ENCODE measurements at regions not wholly inside any gene's neighbourhood (a gene's known extent, or its start where the extent isn't known, plus 50 kb on each side); places are given as distances from the start of the nearest gene placed in this dataset.

- TF ChIP-seq CTCF (IDR thresholded peaks at IDR 0.05), result no peak
Measured at GRCh38 chr6:9272671-9273070, 837.3 kb upstream of the SLC35B3 start.

GRCh38 chr6:9266741-9267140 is 831.4 kb upstream of the SLC35B3 start:
- H3K79me2 ChIP-seq (ENCODE audit: insufficient read depth, low read length), result no peaks in the 10 kb centered on the region
- H3K27me3 Mint-ChIP-seq (ENCODE audit: low read depth in 3 of 3), result peaks cover 0 to 1% (median 0%) of the 10 kb centered on the region in 3 donors
- no peak overlapping the region for H3K4me3 Mint-ChIP-seq
- WGBS (ENCODE audit: insufficient coverage), result no CpG with 5 or more reads among the region's 1 CpG
- intact Hi-C loops (cut with micrococcal nuclease), result no loop called here
- H4K20me1 ChIP-seq (ENCODE audit: insufficient read depth, low read length), result no peaks in the 10 kb centered on the region
- H3K9me3 ChIP-seq (replicated peaks in 1 of 2; ENCODE audit: control insufficient read depth in 1 of 2, insufficient read depth in 1 of 2, low read length in 2 of 2), result peaks cover under 1 to 1% of the 10 kb centered on the region in 2 donors
- H3K27me3 ChIP-seq (ENCODE audit: control insufficient read depth in 2 of 2, insufficient read depth in 2 of 2, low read length in 2 of 2), result no peaks in the 10 kb centered on the region
- no peaks in the 10 kb centered on the region for H3K4me1 Mint-ChIP-seq
- no peaks in the 10 kb centered on the region for H3K4me1 ChIP-seq (ENCODE audit: control insufficient read depth in 1 of 2, insufficient read depth in 2 of 2, low read length in 2 of 2)
- H3K4me3 ChIP-seq (replicated peaks in 1 of 3; ENCODE audit: low read depth in 2 of 3, low read length in 3 of 3), result no peak overlapping the region
- H3K27ac ChIP-seq (ENCODE audit: low read depth in 1 of 2, low read length in 2 of 2), result no peak overlapping the region
- no peak for TF ChIP-seq CTCF (IDR thresholded peaks at IDR 0.05)
- H3K9me3 Mint-ChIP-seq, result peaks cover 0 to 6% (median 1%) of the 10 kb centered on the region in 7 donors
- H3K36me3 Mint-ChIP-seq, result no peaks in the 10 kb centered on the region
- no peak overlapping the region for H2AFZ ChIP-seq (ENCODE audit: insufficient read depth, low read depth, low read length, poor library complexity, severe bottlenecking)
- H3K4me2 ChIP-seq (replicated peaks; ENCODE audit: extremely low read depth, low read length, poor library complexity, severe bottlenecking), result no peak overlapping the region
- H3K27ac Mint-ChIP-seq, result no peak overlapping the region
- H3K9ac ChIP-seq (ENCODE audit: insufficient read depth, low read length, poor library complexity, severe bottlenecking), result no peak overlapping the region
- H3K36me3 ChIP-seq (replicated peaks in 1 of 2; ENCODE audit: control insufficient read depth in 1 of 2, insufficient read depth in 2 of 2, low read length in 2 of 2), result no peaks in the 10 kb centered on the region
- DNase-seq, result no peak

More at GRCh38 chr6:9272671-9273070, 837.3 kb upstream of the SLC35B3 start:
- no peaks in the 10 kb centered on the region for H3K36me3 ChIP-seq (replicated peaks in 1 of 2; ENCODE audit: control insufficient read depth in 1 of 2, insufficient read depth in 2 of 2, low read length in 2 of 2)
- H3K27ac ChIP-seq (ENCODE audit: low read depth in 1 of 2, low read length in 2 of 2), result no peak overlapping the region
- H3K9ac ChIP-seq (ENCODE audit: insufficient read depth, low read length, poor library complexity, severe bottlenecking), result no peak overlapping the region
- H3K4me2 ChIP-seq (replicated peaks; ENCODE audit: extremely low read depth, low read length, poor library complexity, severe bottlenecking), result no peak overlapping the region
- H3K4me3 Mint-ChIP-seq, result no peak overlapping the region
- H3K4me1 ChIP-seq (ENCODE audit: control insufficient read depth in 1 of 2, insufficient read depth in 2 of 2, low read length in 2 of 2), result no peaks in the 10 kb centered on the region
- H3K79me2 ChIP-seq (ENCODE audit: insufficient read depth, low read length), result no peaks in the 10 kb centered on the region
- H2AFZ ChIP-seq (ENCODE audit: insufficient read depth, low read depth, low read length, poor library complexity, severe bottlenecking), result no peak overlapping the region
- no peaks in the 10 kb centered on the region for H3K27me3 Mint-ChIP-seq (ENCODE audit: low read depth in 3 of 3)
- no peaks in the 10 kb centered on the region for H3K4me1 Mint-ChIP-seq
- no peaks in the 10 kb centered on the region for H4K20me1 ChIP-seq (ENCODE audit: insufficient read depth, low read length)
- H3K9me3 ChIP-seq (replicated peaks in 1 of 2; ENCODE audit: control insufficient read depth in 1 of 2, insufficient read depth in 1 of 2, low read length in 2 of 2), result no peaks in the 10 kb centered on the region
- H3K4me3 ChIP-seq (replicated peaks in 1 of 3; ENCODE audit: low read depth in 2 of 3, low read length in 3 of 3), result no peak overlapping the region
- H3K9me3 Mint-ChIP-seq, result peaks cover 0 to 4% (median 0%) of the 10 kb centered on the region in 7 donors
- no peak for DNase-seq
- no peaks in the 10 kb centered on the region for H3K36me3 Mint-ChIP-seq
- intact Hi-C loops (cut with micrococcal nuclease), result no loop called here
- H3K27me3 ChIP-seq (ENCODE audit: control insufficient read depth in 2 of 2, insufficient read depth in 2 of 2, low read length in 2 of 2), result no peaks in the 10 kb centered on the region
- no peak overlapping the region for H3K27ac Mint-ChIP-seq
